MM.1S (cell line): ENCODE measurements at regions not wholly inside any gene's neighbourhood (a gene's known extent, or its start where the extent isn't known, plus 50 kb on each side); places are given as distances from the start of the nearest gene placed in this dataset.

Experiments
- DNase-seq: peaks from one replicate; pipeline ENCODE4 v3.0.0-alpha.2; 2015
- H2AFZ ChIP-seq: fragments of 300-600 bp; sonication (generic); 2 replicates; pipeline ENCODE4 v1.6.0; 2016; ENCODE audit warnings: antibody characterized with exemption, low read length
- H3F3A ChIP-seq: fragments of 300-600 bp; sonication (generic); 2 replicates; pipeline ENCODE4 v1.6.1; 2016; ENCODE audit warnings: mild to moderate bottlenecking, antibody characterized with exemption, low read length, moderate library complexity, mixed read lengths; ENCODE audit not compliant: insufficient read depth
- H3K27ac ChIP-seq: fragments of 300-600 bp; sonication (generic); 2 replicates; pipeline ENCODE4 v1.5.1; 2016; ENCODE audit warnings: mild to moderate bottlenecking, low read length
- H3K27me3 ChIP-seq: fragments of 300-600 bp; sonication (generic); replicated peaks from 2 replicates; pipeline ENCODE4 v1.6.0; 2016; ENCODE audit warnings: low read length; ENCODE audit not compliant: insufficient read depth
- H3K36me3 ChIP-seq: fragments of 300-600 bp; sonication (generic); replicated peaks from 2 replicates; pipeline ENCODE4 v1.6.1; 2016; ENCODE audit warnings: mild to moderate bottlenecking, low read length, mixed read lengths; ENCODE audit not compliant: insufficient read depth
- H3K4me1 ChIP-seq: fragments of 300-600 bp; sonication (generic); 2 replicates; pipeline ENCODE4 v1.6.1; 2016; ENCODE audit warnings: low read length, mixed read lengths
- H3K4me2 ChIP-seq: fragments of 300-600 bp; sonication (generic); 2 replicates; pipeline ENCODE4 v1.6.0; 2016; ENCODE audit warnings: low read depth, low read length
- H3K4me3 ChIP-seq: fragments of 300-600 bp; sonication (generic); 2 replicates; pipeline ENCODE4 v1.5.1; 2016; ENCODE audit warnings: low read length, mixed read lengths
- H3K79me2 ChIP-seq: fragments of 300-600 bp; sonication (generic); 2 replicates; pipeline ENCODE4 v1.6.1; 2016; ENCODE audit warnings: mixed run types, low read length, mixed read lengths
- H3K9ac ChIP-seq: fragments of 300-600 bp; sonication (generic); 2 replicates; pipeline ENCODE4 v1.6.1; 2016; ENCODE audit warnings: low read length, mixed read lengths
- H3K9me2 ChIP-seq: fragments of 300-600 bp; sonication (generic); replicated peaks from 2 replicates; pipeline ENCODE4 v1.6.1; 2016; ENCODE audit warnings: mild to moderate bottlenecking, low read length, mixed read lengths; ENCODE audit not compliant: insufficient read depth
- H3K9me3 ChIP-seq: fragments of 300-600 bp; sonication (generic); replicated peaks from 2 replicates; pipeline ENCODE4 v1.6.1; 2016; ENCODE audit warnings: mild to moderate bottlenecking, low read length, mixed read lengths; ENCODE audit not compliant: insufficient read depth
- H4K20me1 ChIP-seq: fragments of 300-600 bp; sonication (generic); 2 replicates; pipeline ENCODE4 v1.6.1; 2016; ENCODE audit warnings: mild to moderate bottlenecking, low read length, moderate library complexity, mixed read lengths; ENCODE audit not compliant: insufficient read depth
- EZH2 ChIP-seq: fragments of 300-600 bp; sonication (generic); optimal IDR thresholded peaks from 2 replicates; pipeline ENCODE3; 2017; ENCODE audit warnings: low read depth, mild to moderate bottlenecking, antibody characterized with exemption, low read length, mixed read lengths
- EZH2phosphoT487 ChIP-seq: fragments of 300-600 bp; sonication (generic); IDR thresholded peaks from 2 replicates; pipeline ENCODE4 v1.6.1; 2018; ENCODE audit warnings: antibody characterized with exemption, low read length
- TF ChIP-seq, protein P1 (sequence below): fragments of 300-600 bp; sonication (generic); IDR thresholded peaks from 2 replicates; pipeline ENCODE4 v1.5.1; 2016; ENCODE audit warnings: antibody characterized with exemption, low read length, mixed read lengths

- Histone ChIP-seq H3K4me2 (no peak overlapping the region), H3K36me3 (no peaks in the 10 kb centered on the region), H3K9me2 (no peaks in the 10 kb centered on the region), H3K9me3 (no peaks in the 10 kb centered on the region), H3K79me2 (no peaks in the 10 kb centered on the region), H3K27me3 (no peaks in the 10 kb centered on the region), H3K9ac (no peak overlapping the region), H3K27ac (no peak overlapping the region), H3K4me1 (peaks cover 4% of the 10 kb centered on the region), H4K20me1 (no peaks in the 10 kb centered on the region), H3K4me3 (no peak overlapping the region), H3F3A (peaks cover under 1% of the 10 kb centered on the region; the same call in 1 of the 2 replicates), H2AFZ (no peak overlapping the region)
- no peak for DNase-seq
- TF ChIP-seq EZH2phosphoT487: no peak
- TF ChIP-seq, protein P1, sequence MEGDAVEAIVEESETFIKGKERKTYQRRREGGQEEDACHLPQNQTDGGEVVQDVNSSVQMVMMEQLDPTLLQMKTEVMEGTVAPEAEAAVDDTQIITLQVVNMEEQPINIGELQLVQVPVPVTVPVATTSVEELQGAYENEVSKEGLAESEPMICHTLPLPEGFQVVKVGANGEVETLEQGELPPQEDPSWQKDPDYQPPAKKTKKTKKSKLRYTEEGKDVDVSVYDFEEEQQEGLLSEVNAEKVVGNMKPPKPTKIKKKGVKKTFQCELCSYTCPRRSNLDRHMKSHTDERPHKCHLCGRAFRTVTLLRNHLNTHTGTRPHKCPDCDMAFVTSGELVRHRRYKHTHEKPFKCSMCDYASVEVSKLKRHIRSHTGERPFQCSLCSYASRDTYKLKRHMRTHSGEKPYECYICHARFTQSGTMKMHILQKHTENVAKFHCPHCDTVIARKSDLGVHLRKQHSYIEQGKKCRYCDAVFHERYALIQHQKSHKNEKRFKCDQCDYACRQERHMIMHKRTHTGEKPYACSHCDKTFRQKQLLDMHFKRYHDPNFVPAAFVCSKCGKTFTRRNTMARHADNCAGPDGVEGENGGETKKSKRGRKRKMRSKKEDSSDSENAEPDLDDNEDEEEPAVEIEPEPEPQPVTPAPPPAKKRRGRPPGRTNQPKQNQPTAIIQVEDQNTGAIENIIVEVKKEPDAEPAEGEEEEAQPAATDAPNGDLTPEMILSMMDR: no peak
- no peak for TF ChIP-seq EZH2
Measured at GRCh38 chr5:109996246-109996645, 306.5 kb downstream of the MAN2A1 start.

DNA sequence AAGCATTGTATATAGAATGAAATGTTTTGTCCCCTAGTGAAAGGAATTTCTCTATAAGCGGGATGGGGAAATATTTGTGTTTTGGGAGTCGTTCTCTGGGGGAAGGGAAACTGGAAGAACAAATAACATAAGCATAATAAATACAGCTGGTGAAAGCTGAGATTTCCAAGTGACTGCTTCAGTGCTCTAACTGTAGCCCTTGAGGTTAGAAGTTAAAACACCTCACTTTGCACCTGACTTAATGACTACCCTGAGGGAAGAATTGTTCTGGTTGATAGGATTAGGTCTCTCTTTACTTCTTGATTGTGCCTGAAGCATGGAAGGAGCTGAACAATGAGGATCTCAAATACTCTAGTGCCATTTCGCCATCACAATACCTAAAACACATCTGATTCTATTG, 307.4 kb downstream of the MAN2A1 start:
- TF ChIP-seq EZH2phosphoT487: no peak
- TF ChIP-seq EZH2: no peak
- TF ChIP-seq, protein P1: no peak
- Histone ChIP-seq H3K27ac (no peak overlapping the region), H3K4me3 (no peak overlapping the region), H3K4me2 (no peak overlapping the region), H3F3A (peaks cover 4% of the 10 kb centered on the region; the same call in 1 of the 2 replicates), H3K9ac (no peak overlapping the region), H3K9me3 (no peaks in the 10 kb centered on the region), H3K9me2 (no peaks in the 10 kb centered on the region), H3K4me1 (peaks cover 13% of the 10 kb centered on the region), H3K27me3 (no peaks in the 10 kb centered on the region), H3K36me3 (no peaks in the 10 kb centered on the region), H2AFZ (no peak overlapping the region), H3K79me2 (no peaks in the 10 kb centered on the region), H4K20me1 (no peaks in the 10 kb centered on the region)
- DNase-seq: no peak

- Histone ChIP-seq H3K36me3 (no peaks in the 10 kb centered on the region), H3K4me2 (no peak overlapping the region), H3K9me2 (no peaks in the 10 kb centered on the region), H3K27ac (no peak overlapping the region), H3K9me3 (no peaks in the 10 kb centered on the region), H3K79me2 (no peaks in the 10 kb centered on the region), H2AFZ (no peak overlapping the region), H4K20me1 (no peaks in the 10 kb centered on the region), H3F3A (peaks cover 4% of the 10 kb centered on the region; the same call in 1 of the 2 replicates), H3K27me3 (no peaks in the 10 kb centered on the region), H3K4me1 (peaks cover 15% of the 10 kb centered on the region), H3K4me3 (no peak overlapping the region), H3K9ac (no peak overlapping the region)
- TF ChIP-seq, protein P1: no peak
- TF ChIP-seq EZH2 (no peak), EZH2phosphoT487 (no peak)
- DNase-seq: no peak
Measured at GRCh38 chr5:109998208-109998607, 308.5 kb downstream of the MAN2A1 start.
